Glutamatergic neuron (in vitro differentiated cells): ENCODE measurements at regions not wholly inside any gene's neighbourhood (a gene's known extent, or its start where the extent isn't known, plus 50 kb on each side); places are given as distances from the start of the nearest gene placed in this dataset.

Source experiments
- DNase-seq: peaks from one replicate; pipeline ENCODE4 v3.0.0; 2022
- H3K27ac Mint-ChIP-seq: one replicate; pipeline ENCODE4 v1.8.0; 2020; ENCODE audit warnings: mild to moderate bottlenecking, mixed read lengths, inconsistent platforms; ENCODE audit not compliant: unreplicated experiment
- H3K27me3 Mint-ChIP-seq: one replicate; pipeline ENCODE4 v1.8.0; 2020; ENCODE audit warnings: mild to moderate bottlenecking, moderate library complexity, mixed read lengths, inconsistent platforms; ENCODE audit not compliant: unreplicated experiment
- H3K36me3 Mint-ChIP-seq: one replicate; pipeline ENCODE4 v1.8.0; 2020; ENCODE audit warnings: mild to moderate bottlenecking, mixed read lengths, inconsistent platforms; ENCODE audit not compliant: unreplicated experiment
- H3K4me1 Mint-ChIP-seq: one replicate; pipeline ENCODE4 v1.8.0; 2020; ENCODE audit warnings: mild to moderate bottlenecking, low read depth, mixed read lengths, inconsistent platforms; ENCODE audit not compliant: unreplicated experiment
- H3K4me3 Mint-ChIP-seq: one replicate; pipeline ENCODE4 v1.8.0; 2020; ENCODE audit warnings: mild to moderate bottlenecking, mixed read lengths, inconsistent platforms; ENCODE audit not compliant: unreplicated experiment
- H3K9me3 Mint-ChIP-seq: one replicate; pipeline ENCODE4 v1.8.0; 2020; ENCODE audit warnings: mild to moderate bottlenecking, moderate library complexity, mixed read lengths, inconsistent platforms; ENCODE audit not compliant: unreplicated experiment
- TF ChIP-seq, protein P1 (sequence below): fragments of 200-600 bp; sonication (generic); IDR thresholded peaks from one replicate; pipeline ENCODE4 v1.5.0; 2021; ENCODE audit not compliant: partially characterized antibody, unreplicated experiment

DNA sequence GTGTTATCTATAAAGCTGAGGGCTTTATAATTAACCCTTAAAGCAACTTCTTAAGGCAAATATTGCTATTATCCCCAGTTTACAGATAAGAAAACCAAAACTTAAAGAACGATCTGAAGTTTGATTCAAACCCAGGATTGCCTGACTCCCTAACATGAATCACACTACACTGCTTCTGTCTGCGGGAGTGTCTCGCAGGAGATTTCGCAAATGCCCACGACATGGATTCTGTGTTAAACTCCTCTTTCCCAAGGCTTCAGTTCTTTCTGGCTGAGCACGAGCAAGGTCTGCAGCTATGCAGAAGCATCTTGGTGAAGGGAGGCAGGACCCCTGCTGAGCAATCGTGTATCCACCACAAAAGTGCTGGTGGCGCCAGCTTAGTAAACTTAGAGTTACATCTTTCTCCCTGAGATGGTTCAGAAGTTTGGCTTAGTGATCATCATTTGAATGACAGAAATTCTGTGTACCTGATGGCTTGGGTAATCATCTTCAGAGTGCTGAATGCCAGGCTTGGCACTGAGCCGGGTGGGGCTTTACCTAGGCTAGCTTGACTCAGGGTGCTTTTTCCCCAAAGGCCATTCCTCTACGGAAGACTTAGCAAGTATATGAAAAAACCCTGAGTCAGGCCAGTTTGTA is 81.4 kb upstream of the PIK3R1 start:
- DNase-seq: no peak
- H3K27me3 Mint-ChIP-seq: peaks cover 2% of the 10 kb centered on the region

DNA sequence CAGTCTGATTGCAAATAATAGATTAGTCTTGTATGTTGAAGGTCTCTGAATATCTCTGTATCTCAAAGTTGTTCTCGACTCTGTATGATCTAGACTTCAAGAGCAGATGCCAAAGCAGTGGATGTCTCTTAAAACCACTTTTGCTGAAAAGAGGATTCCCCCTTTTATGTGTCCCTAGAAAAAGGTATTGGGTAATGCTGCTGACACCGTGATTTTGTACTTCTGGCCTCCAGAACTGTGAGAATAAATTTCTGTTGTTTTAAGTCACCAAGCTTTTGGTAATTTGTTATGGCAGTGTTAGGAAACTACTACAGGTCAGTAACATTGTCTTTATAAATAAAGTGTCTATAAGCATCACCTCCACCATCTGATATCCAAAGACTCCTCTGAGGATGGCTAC is 85.3 kb upstream of the PIK3R1 start:
- Mint-ChIP-seq H3K27ac (no peak overlapping the region), H3K36me3 (peaks cover 4% of the 10 kb centered on the region), H3K27me3 (no peaks in the 10 kb centered on the region), H3K4me1 (no peaks in the 10 kb centered on the region), H3K9me3 (no peaks in the 10 kb centered on the region), H3K4me3 (no peak overlapping the region)
- TF ChIP-seq, protein P1, sequence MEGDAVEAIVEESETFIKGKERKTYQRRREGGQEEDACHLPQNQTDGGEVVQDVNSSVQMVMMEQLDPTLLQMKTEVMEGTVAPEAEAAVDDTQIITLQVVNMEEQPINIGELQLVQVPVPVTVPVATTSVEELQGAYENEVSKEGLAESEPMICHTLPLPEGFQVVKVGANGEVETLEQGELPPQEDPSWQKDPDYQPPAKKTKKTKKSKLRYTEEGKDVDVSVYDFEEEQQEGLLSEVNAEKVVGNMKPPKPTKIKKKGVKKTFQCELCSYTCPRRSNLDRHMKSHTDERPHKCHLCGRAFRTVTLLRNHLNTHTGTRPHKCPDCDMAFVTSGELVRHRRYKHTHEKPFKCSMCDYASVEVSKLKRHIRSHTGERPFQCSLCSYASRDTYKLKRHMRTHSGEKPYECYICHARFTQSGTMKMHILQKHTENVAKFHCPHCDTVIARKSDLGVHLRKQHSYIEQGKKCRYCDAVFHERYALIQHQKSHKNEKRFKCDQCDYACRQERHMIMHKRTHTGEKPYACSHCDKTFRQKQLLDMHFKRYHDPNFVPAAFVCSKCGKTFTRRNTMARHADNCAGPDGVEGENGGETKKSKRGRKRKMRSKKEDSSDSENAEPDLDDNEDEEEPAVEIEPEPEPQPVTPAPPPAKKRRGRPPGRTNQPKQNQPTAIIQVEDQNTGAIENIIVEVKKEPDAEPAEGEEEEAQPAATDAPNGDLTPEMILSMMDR: no peak
- no peak for DNase-seq

More for the DNA sequence above, 81.4 kb upstream of the PIK3R1 start:
- Mint-ChIP-seq H3K4me3 (no peak overlapping the region), H3K27ac (no peak overlapping the region), H3K36me3 (no peaks in the 10 kb centered on the region), H3K9me3 (no peaks in the 10 kb centered on the region), H3K4me1 (peaks cover 6% of the 10 kb centered on the region)
- TF ChIP-seq, protein P1: no peak

DNA sequence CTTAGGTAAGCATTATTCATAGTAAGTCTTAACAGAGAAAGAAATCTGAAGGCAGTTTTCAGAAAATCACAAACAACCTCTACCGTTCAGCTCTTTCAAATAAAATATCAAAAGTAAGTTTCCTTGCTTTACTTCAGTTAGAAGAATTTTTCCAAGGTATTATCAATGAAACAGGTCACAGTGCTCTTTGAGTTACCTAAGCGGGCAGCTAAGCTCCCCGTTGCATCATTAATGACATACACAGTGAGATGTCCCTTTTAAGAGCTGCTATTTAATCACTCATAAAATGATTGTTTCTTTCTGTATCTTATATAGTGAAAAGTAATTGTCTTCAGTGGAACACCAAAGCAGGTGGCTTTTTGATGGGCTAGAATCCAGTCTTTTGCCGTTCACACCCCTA is 86.2 kb upstream of the PIK3R1 start:
- H3K9me3 Mint-ChIP-seq: no peaks in the 10 kb centered on the region
- TF ChIP-seq, protein P1: no peak
- no peaks in the 10 kb centered on the region for H3K27me3 Mint-ChIP-seq
- H3K27ac Mint-ChIP-seq: no peak overlapping the region
- H3K4me3 Mint-ChIP-seq: no peak overlapping the region
- H3K36me3 Mint-ChIP-seq: peaks cover 4% of the 10 kb centered on the region
- H3K4me1 Mint-ChIP-seq: no peaks in the 10 kb centered on the region
- no peak for DNase-seq

DNA sequence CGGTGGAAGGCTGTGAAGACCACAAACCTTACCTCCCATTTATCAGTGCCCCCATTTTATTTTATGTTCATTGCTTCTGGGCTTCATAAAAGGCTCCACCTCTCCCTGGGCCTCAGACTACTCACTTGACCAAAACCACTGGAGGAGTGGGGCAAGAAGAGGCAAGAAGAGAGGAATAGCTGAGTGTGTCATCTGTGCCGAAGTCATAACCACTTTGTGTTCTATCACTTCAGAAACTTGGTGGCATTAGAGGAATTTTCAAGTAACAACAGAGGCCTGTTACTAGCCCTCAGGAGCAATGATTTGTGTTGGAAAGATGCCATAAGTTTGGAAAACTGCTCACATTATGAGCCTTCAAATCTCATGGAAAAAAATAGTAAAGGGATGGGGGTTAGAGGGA is 88.7 kb upstream of the PIK3R1 start:
- no peaks in the 10 kb centered on the region for H3K9me3 Mint-ChIP-seq
- TF ChIP-seq, protein P1: no peak
- H3K27me3 Mint-ChIP-seq: no peaks in the 10 kb centered on the region
- no peak overlapping the region for H3K27ac Mint-ChIP-seq
- peaks cover 4% of the 10 kb centered on the region for H3K36me3 Mint-ChIP-seq
- no peaks in the 10 kb centered on the region for H3K4me1 Mint-ChIP-seq
- H3K4me3 Mint-ChIP-seq: no peak overlapping the region
- DNase-seq: no peak

DNA sequence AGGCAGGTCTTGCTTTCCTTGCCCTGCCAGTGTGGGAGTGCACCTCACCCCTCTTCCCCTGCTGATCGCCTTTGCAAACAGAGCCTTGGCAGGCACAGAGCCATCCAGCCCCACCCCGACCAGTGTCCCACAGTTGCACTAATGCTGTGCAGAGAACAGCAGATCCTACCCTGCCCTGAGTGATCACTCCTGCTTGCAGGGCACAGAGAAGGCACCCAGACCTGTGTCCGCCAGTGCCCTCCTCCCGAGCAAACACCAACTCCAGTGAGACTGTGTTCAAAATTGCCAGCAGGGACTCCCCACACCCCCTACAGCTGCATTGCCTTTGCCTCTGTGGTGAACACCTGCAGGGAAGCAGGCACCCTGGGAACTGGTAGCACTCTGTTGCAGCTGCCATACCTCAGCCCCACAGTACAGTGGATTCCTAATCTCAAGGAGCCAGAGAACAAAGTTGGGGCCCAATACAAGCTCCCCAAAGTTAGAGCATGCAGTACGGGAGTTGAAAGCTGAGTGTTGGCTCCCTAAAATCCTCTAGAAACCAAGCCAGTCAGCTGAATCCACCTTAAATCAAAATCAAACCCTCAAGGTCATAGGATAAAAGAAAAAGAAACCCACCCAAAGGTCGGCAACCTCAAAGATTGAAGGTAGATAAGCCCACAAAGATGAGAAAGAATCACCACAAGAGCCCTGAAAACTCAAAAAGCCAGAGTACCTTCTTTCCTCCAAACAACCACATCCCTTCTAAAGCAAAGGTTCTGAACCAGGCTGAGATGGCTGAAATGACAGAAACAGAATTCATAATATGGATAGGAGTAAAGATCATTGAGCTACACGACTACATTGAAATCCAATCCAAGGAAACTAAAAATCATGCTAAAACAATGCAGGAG is 92.9 kb upstream of the PIK3R1 start:
- H3K9me3 Mint-ChIP-seq: no peaks in the 10 kb centered on the region
- no peaks in the 10 kb centered on the region for H3K27me3 Mint-ChIP-seq
- peaks cover 4% of the 10 kb centered on the region for H3K36me3 Mint-ChIP-seq
- TF ChIP-seq, protein P1: no peak
- no peak overlapping the region for H3K27ac Mint-ChIP-seq
- DNase-seq: no peak
- H3K4me3 Mint-ChIP-seq: no peak overlapping the region
- no peaks in the 10 kb centered on the region for H3K4me1 Mint-ChIP-seq
